H9 (cell line): ENCODE measurements at regions not wholly inside any gene's neighbourhood (a gene's known extent, or its start where the extent isn't known, plus 50 kb on each side); places are given as distances from the start of the nearest gene placed in this dataset.

Experiments
- DNase-seq: peaks from one replicate; pipeline ENCODE4 v3.0.0-alpha.2; 2017
- H2AFZ ChIP-seq: one replicate; pipeline ENCODE4 v1.6.1; 2013; ENCODE audit warnings: mild to moderate bottlenecking, low read length, control low read depth, moderate library complexity
- H2AK5ac ChIP-seq: 2 replicates; pipeline ENCODE4 v1.6.1; 2013; ENCODE audit warnings: low read length, control low read depth, mixed read lengths; ENCODE audit not compliant: insufficient read length
- H2BK120ac ChIP-seq: one replicate; pipeline ENCODE4 v1.6.1; 2013; ENCODE audit warnings: low read depth, mild to moderate bottlenecking, low read length, control low read depth, inconsistent platforms; ENCODE audit not compliant: poor library complexity, severe bottlenecking
- H2BK12ac ChIP-seq: 2 replicates; pipeline ENCODE4 v1.6.1; 2013; ENCODE audit warnings: low read length, control low read depth, mixed read lengths, low read depth; ENCODE audit not compliant: insufficient read length
- H2BK15ac ChIP-seq: 2 replicates; pipeline ENCODE4 v1.6.1; 2013; ENCODE audit warnings: low read depth, low read length, control low read depth
- H2BK20ac ChIP-seq: one replicate; pipeline ENCODE4 v1.6.1; 2013; ENCODE audit warnings: low read depth, mild to moderate bottlenecking, low read length, control low read depth, inconsistent platforms; ENCODE audit not compliant: poor library complexity, severe bottlenecking
- H2BK5ac ChIP-seq: 2 replicates; pipeline ENCODE4 v1.6.1; 2013; ENCODE audit warnings: low read length, control low read depth, mixed read lengths; ENCODE audit not compliant: insufficient read length
- H3K14ac ChIP-seq: 2 replicates; pipeline ENCODE4 v1.6.1; 2013; ENCODE audit warnings: low read length, control low read depth; ENCODE audit not compliant: insufficient read depth
- H3K18ac ChIP-seq: 2 replicates; pipeline ENCODE4 v1.6.1; 2013; ENCODE audit warnings: low read depth, mild to moderate bottlenecking, mixed read lengths, low read length, control low read depth; ENCODE audit not compliant: insufficient read length
- H3K23ac ChIP-seq: 2 replicates; pipeline ENCODE4 v1.6.1; 2013; ENCODE audit warnings: low read length, control low read depth, mixed read lengths, low read depth; ENCODE audit not compliant: insufficient read length
- H3K23me2 ChIP-seq: 2 replicates; pipeline ENCODE4 v1.6.1; 2013; ENCODE audit warnings: low read depth, mild to moderate bottlenecking, mixed read lengths, low read length, control low read depth; ENCODE audit not compliant: insufficient read length, poor library complexity, severe bottlenecking
- H3K27ac ChIP-seq: 2 replicates; pipeline ENCODE4 v1.5.1; 2013; ENCODE audit warnings: low read length, control low read depth, mixed read lengths, low read depth; ENCODE audit not compliant: insufficient read length
- H3K27me3 ChIP-seq: 2 replicates; pipeline ENCODE4 v1.6.1; 2013; ENCODE audit warnings: low read length, control low read depth, inconsistent platforms; ENCODE audit not compliant: insufficient read depth
- H3K4ac ChIP-seq: 2 replicates; pipeline ENCODE4 v1.6.1; 2013; ENCODE audit warnings: low read depth, mild to moderate bottlenecking, control low read depth, inconsistent platforms, low read length, moderate library complexity
- H3K4me1 ChIP-seq: 2 replicates; pipeline ENCODE4 v1.6.1; 2013; ENCODE audit warnings: low read length, control low read depth, inconsistent platforms; ENCODE audit not compliant: insufficient read depth
- H3K4me2 ChIP-seq: 2 replicates; pipeline ENCODE4 v1.6.1; 2013; ENCODE audit warnings: low read length, control low read depth, mixed read lengths; ENCODE audit not compliant: insufficient read length, insufficient read depth
- H3K56ac ChIP-seq: 2 replicates; pipeline ENCODE4 v1.6.1; 2013; ENCODE audit warnings: low read depth, mild to moderate bottlenecking, mixed read lengths, low read length, control low read depth; ENCODE audit not compliant: insufficient read length
- H3K79me1 ChIP-seq: 2 replicates; pipeline ENCODE4 v1.6.1; 2013; ENCODE audit warnings: low read depth, mild to moderate bottlenecking, moderate library complexity, low read length, control low read depth, inconsistent platforms; ENCODE audit not compliant: insufficient read depth, poor library complexity, severe bottlenecking
- H3K79me2 ChIP-seq: 2 replicates; pipeline ENCODE4 v1.6.1; 2013; ENCODE audit warnings: low read length, control low read depth, inconsistent platforms; ENCODE audit not compliant: insufficient read depth
- H3K9ac ChIP-seq: 2 replicates; pipeline ENCODE4 v1.6.1; 2013; ENCODE audit warnings: low read length, control low read depth, mixed read lengths; ENCODE audit not compliant: insufficient read length; ENCODE audit errors: extremely low read depth
- H3K9me3 ChIP-seq: one replicate; pipeline ENCODE4 v1.6.1; 2013; ENCODE audit warnings: low read depth, low read length, inconsistent platforms; ENCODE audit not compliant: control insufficient read depth
- H3T11ph ChIP-seq: one replicate; pipeline ENCODE4 v1.6.1; 2013; ENCODE audit warnings: mild to moderate bottlenecking, low read length, control low read depth, inconsistent platforms
- H4K20me1 ChIP-seq: one replicate; pipeline ENCODE4 v1.6.1; 2013; ENCODE audit not compliant: control insufficient read depth, insufficient read length, insufficient read depth
- H4K5ac ChIP-seq: 2 replicates; pipeline ENCODE4 v1.6.1; 2013; ENCODE audit warnings: low read depth, mild to moderate bottlenecking, mixed read lengths, low read length, control low read depth; ENCODE audit not compliant: insufficient read length
- H4K8ac ChIP-seq: replicated peaks from 2 replicates; pipeline ENCODE4 v1.6.1; 2013; ENCODE audit warnings: low read length, control low read depth, mixed read lengths, low read depth; ENCODE audit not compliant: insufficient read length
- H4K91ac ChIP-seq: 2 replicates; pipeline ENCODE4 v1.6.1; 2013; ENCODE audit warnings: low read depth, mild to moderate bottlenecking, moderate library complexity, mixed read lengths, low read length, control low read depth; ENCODE audit not compliant: insufficient read length
- H3K27ac Mint-ChIP-seq, 3 experiments: 2 replicates in 2 of 3; 3 replicates in 1 of 3; pipeline ENCODE4 v1.8.0; 2020 to 2021; ENCODE audit warnings: mixed read lengths in 3 of 3, mild to moderate bottlenecking in 1 of 3, moderate library complexity in 1 of 3
- H3K27me3 Mint-ChIP-seq: 2 replicates; pipeline ENCODE4 v1.8.0; 2021; ENCODE audit warnings: low read depth, mild to moderate bottlenecking, moderate library complexity, mixed read lengths
- H3K36me3 Mint-ChIP-seq, 3 experiments: 2 replicates in 2 of 3; 3 replicates in 1 of 3; pipeline ENCODE4 v1.8.0; 2020 to 2021; ENCODE audit warnings: low read depth in 3 of 3, mixed read lengths in 3 of 3; ENCODE audit not compliant: insufficient read depth in 1 of 3
- H3K4me1 Mint-ChIP-seq, 2 experiments: 2 replicates each; pipeline ENCODE4 v1.8.0; 2020; ENCODE audit warnings: mixed read lengths in 2 of 2
- H3K4me3 Mint-ChIP-seq, 2 experiments: 2 replicates in 1 of 2; 3 replicates in 1 of 2; pipeline ENCODE4 v1.8.0; 2020 to 2021; ENCODE audit warnings: mild to moderate bottlenecking in 2 of 2, mixed read lengths in 2 of 2, moderate library complexity in 1 of 2
- H3K9me3 Mint-ChIP-seq, 2 experiments: 2 replicates in 1 of 2; 3 replicates in 1 of 2; pipeline ENCODE4 v1.8.0; 2020; ENCODE audit warnings: mild to moderate bottlenecking in 2 of 2, mixed read lengths in 2 of 2, moderate library complexity in 1 of 2
- CTCF ChIP-seq: fragments of 200-600 bp; sonication (generic); conservative IDR thresholded peaks from 3 replicates; pipeline ENCODE4 v1.8.0; 2021; ENCODE audit warnings: antibody characterized with exemption, mild to moderate bottlenecking
- WGBS: extraction: QIAGEN DNeasy Blood & Tissue Kit; methylation state at CpG from one replicate; pipeline ENCODE4 v1.1.7; 2013; ENCODE audit warnings: missing lambda C conversion rate, low lambda C conversion rate, mixed read lengths; ENCODE audit not compliant: insufficient read length; ENCODE audit errors: extremely low coverage; 5-methylcytosine and 5-hydroxymethylcytosine counted together

GRCh38 chr3:24958271-24958670 is 463.6 kb upstream of the THRB start:
- H2BK120ac ChIP-seq = no peak overlapping the region
- H3K14ac ChIP-seq = no peak overlapping the region
- H3K27me3 ChIP-seq = peaks cover 36% of the 10 kb centered on the region

More at GRCh38 chr3:24958271-24958670, 463.6 kb upstream of the THRB start:
- Histone ChIP-seq H4K5ac (no peak overlapping the region), H3K56ac (no peak overlapping the region), H3K27ac (no peak overlapping the region), H2BK15ac (no peak overlapping the region), H3K79me2 (no peaks in the 10 kb centered on the region), H3K4me2 (no peak overlapping the region), H3K23me2 (no peaks in the 10 kb centered on the region), H4K20me1 (no peaks in the 10 kb centered on the region), H2AFZ (no peak overlapping the region), H2AK5ac (no peak overlapping the region), H3K9ac (no peak overlapping the region), H4K8ac (no peak overlapping the region), H3K18ac (no peak overlapping the region), H3K9me3 (no peaks in the 10 kb centered on the region), H3T11ph (no peak overlapping the region), H2BK5ac (no peak overlapping the region), H3K4ac (no peak overlapping the region), H2BK20ac (no peak overlapping the region), H2BK12ac (no peak overlapping the region), H4K91ac (no peak overlapping the region), H3K79me1 (no peaks in the 10 kb centered on the region), H3K23ac (no peak overlapping the region), H3K4me1 (no peaks in the 10 kb centered on the region)
- H3K4me1 Mint-ChIP-seq = no peaks in the 10 kb centered on the region
- peaks cover 71% of the 10 kb centered on the region for H3K27me3 Mint-ChIP-seq
- no peak overlapping the region for H3K4me3 Mint-ChIP-seq
- no peak for TF ChIP-seq CTCF
- WGBS = no CpG with 5 or more reads among the region's 2 CpGs
- peaks cover 0 to 7% (median 0%) of the 10 kb centered on the region in 3 experiments; a peak in 1 of 7 replicates for H3K36me3 Mint-ChIP-seq
- no peak for DNase-seq
- H3K9me3 Mint-ChIP-seq = peaks cover 4 to 7% of the 10 kb centered on the region in 2 experiments; a peak in 3 of 5 replicates
- H3K27ac Mint-ChIP-seq = no peak overlapping the region
